ENCODE measurements at regions not wholly inside any gene's neighbourhood (a gene's known extent, or its start where the extent isn't known, plus 50 kb on each side); places are given as distances from the start of the nearest gene placed in this dataset.
"Not testable (repeated sequence)": the region's sequence is repeated elsewhere in the genome, so short reads cannot be mapped to it uniquely, and the experiment has no call there.

DNA sequence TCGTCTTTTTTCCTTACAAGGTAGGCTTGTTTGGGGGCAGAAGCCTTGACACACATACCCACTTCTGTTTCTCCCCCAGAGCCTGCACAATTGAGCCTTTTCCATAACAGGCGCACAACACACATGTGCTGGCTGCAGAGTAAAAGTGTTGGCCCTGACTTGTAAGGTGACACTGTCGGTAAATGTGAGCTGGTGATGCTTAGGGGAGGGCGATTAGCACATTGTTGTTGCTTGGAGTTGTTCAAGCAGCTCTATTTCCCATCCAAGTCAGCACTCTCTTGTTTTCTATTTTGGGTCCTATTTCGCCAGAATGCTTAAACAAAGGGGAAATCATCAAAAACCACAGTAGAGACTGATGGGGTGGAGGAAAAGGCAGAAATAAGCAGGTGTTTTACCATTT, 51.9 kb upstream of the PTPRJ start:
- DNase-seq, result no peak

DNA sequence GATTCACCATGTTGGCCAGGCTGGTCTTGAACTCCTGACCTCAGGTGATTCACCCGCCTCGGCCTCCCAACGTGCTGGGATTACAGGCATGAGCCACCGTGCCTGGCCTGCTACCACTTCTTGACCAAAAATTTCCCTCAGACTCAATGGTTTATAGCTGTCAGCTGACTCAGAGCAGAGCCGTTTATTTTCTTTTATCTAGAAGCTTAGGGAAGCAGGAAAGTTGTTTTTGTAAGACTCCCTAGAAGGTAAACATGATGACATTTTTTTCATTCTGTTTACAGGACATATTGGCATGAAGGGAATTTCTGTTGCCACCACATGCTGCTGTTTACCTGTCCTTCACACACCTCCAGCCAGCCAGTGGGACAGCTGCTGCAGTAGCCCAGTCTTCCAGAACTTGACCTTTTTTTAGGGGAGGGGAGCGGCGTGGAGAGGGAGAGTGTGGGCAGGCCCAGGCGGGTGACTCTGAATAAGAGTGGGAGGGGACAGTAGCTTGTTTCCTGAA, 56.1 kb upstream of the PTPRJ start:
- no peak for DNase-seq

DNA sequence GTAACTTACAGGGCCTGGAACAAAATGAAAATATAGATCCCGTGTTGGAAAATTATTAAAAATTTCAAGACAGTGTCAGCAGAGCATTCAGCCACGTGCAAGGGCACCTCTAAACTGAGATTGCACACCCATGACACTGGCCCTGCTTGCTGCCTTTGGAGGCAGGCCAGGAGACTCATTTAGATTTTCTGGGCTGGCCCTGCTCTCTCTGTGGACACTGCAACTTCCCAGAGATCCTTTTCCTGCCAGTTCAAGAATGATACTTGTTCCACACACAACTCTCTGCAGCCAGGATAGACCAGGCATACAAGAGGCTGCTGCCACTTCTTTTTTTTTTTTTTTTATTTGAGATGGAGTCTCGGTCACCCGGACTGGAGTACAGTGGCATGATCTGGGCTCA, 56.7 kb upstream of the PTPRJ start:
- DNase-seq, result no peak

DNA sequence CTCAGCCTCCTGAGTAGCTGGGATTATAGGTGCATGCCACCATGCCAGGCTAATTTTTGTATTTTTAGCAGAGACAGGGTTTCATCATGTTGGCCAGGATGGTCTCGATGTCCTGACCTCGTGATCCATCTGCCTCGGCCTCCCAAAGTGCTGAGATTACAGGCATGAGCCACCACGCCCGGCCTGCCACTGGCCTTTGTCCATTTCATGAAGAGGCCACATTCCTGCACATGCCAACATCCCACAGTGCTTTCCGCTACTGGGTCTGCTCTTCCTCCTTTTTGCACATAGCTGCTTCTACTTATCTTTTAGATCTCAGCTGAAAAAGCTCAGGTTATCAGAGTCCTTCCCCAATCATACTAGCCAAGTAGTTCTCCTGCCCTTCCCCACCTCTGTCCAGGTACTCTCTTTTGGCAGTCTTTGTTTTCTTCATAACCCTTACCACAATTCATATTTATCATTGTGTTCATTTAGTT, 59.2 kb upstream of the PTPRJ start:
- not testable (repeated sequence) for DNase-seq

DNA sequence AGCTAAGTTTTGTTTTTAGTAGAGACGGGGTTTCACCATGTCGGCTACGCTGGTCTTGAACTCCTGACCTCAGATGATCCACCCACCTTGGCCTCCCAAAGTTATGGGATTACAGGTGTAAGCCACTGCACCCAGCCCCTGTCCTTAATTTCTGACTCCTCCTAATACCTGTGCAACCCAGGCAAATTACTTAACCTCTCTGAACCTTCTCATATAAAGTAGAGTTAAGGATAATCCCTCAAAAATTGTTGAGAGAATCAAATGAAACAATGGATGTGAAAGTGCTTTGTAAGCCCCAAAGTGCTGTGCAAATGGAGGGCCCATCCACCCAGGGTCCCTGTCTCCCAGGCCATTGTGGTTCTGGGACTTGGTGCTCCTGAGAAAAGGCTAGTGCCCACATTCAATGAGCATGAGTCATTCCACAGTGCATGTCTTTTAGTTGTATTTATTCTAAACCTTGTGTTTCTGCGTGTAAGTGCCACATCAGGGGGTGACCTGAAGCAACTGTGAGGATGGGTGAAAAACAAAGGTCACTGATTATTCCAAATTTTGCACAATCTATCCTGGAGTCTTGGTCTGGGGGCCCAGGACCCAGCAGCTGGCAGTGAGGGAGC, 61.4 kb upstream of the PTPRJ start:
- no peak for DNase-seq

DNA sequence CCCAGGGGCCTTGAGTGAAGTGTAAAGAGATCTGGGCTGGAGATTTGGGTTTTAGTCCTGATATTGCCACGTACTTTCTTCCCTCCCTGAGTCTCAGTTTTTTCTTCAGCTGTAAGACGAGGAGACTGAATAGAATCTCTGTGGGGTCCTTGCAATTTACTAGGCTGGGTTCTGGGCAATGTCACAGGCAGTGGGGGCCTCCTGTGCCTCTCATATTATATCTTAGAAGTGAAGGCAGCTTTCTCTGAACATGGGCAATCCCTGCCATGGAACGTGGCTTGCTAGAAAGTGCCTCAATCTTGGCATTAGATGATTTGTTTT, 62.0 kb upstream of the PTPRJ start:
- DNase-seq, result no peak

DNA sequence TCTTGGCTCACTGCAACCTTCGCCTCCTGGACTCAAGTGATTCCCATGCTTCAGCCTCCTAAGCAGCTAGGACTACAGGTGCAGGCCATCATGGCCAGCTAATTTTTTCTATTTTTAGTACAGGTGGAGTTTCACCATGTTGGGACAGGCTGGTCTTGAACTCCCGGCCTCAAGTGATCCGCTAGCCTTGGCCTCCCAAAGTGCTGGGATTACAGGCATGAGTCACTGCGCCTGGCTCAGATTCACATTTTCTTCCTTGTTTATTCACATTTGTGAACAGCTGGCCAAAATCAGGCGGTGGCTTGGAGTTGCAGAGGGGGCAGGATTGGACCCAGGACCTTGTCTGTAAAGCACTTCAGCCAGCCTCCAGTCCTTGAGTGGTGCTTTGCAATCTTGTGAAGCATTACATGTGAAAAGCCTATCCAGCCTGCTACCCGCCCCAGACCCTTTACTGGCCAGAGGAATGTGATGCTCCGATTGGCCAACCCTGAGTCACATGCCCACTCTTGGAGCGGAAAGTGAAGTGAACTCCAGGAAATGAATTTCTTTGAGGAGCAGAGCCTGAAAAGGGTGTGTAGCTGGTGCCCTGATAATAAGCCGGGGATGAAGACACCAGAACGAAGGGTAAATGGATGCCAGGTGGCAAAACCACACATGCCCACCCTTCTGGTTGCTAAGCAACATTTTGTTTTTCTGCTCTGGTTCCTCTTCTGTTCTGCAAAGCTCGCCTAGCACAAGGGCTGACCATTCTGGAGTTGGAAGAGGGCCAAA, 62.6 kb upstream of the PTPRJ start:
- peak; percentile 95 for DNase-seq

DNA sequence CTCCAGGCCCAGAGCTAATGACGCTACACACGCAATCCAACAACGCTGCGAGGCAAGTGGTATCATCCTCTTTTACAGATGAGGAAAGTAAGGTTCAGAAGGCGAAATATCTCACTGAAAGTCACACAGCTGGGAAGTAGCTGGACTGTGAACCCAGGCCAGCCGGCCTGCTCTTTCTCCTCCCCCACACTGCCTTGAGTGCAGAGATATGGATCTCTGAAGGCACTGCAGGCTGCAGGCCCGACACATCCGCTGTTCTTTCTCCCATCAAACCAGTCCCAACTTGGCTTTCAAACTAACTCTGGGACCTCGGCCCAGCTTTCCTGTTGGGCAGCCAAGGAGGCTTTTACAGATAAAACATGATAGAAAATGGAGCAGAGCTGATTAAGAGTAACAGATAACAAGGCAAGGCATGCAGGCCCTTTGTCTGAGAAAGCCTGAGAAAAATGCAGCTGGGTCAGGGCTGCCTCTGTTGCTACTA, 64.0 kb upstream of the PTPRJ start:
- DNase-seq, result no peak

DNA sequence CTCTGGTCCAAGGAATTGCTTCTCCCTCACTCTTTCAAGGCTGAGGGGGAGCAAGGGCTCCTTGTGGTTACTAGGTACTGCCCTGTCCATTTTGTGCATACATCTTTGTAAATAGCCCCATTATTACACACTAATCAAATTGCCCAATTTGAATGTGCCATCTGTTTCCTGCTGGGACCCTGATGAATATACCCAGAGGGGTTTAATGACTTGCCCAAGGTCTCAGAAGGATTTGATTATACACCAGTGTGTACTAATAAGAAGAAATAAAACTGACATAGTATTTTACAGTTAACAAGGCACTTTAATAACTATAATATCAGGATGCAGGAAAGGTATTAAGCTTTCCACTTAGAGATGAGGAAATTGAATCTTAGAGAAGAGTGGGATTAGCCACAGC, 64.6 kb upstream of the PTPRJ start:
- no peak for DNase-seq

DNA sequence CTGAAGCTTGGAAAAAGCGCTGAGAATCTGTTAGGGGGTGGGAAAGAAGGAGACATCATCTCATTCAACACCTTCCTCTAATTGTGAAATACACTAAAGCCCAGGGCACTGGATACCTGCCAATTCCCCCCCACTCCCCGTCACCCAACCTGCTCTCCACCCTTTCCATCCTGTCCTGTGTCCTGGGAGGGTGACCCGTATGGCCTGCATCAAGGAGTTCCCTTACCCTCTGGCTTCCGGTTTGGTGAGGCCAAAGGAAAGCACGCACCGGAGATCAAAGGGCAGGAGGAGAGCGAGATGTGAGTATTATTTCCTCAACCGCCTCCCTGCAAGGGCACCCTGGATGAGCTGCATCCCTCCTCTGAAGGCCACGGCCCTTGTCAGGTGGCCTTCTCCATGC, 65.0 kb upstream of the PTPRJ start:
- DNase-seq, result no peak

DNA sequence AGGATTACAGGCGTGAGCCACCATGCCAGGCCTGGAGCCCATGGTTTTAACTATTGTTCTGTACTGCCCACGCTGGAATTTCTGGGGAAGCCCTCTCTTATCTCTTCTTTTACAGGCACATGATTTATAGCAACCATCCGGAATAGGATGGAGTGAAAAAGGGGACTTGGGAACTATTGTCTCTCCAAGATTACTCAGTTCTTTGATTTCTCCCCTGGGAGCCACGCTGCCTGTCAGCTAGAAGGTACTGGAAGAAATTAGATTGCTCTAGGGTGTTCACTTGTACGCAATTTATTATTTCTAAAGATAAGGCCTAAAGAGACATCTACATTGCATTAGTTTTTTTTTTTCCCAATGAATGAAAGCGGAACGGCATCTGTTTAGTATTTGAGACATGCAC, 65.6 kb upstream of the PTPRJ start:
- no peak for DNase-seq

DNA sequence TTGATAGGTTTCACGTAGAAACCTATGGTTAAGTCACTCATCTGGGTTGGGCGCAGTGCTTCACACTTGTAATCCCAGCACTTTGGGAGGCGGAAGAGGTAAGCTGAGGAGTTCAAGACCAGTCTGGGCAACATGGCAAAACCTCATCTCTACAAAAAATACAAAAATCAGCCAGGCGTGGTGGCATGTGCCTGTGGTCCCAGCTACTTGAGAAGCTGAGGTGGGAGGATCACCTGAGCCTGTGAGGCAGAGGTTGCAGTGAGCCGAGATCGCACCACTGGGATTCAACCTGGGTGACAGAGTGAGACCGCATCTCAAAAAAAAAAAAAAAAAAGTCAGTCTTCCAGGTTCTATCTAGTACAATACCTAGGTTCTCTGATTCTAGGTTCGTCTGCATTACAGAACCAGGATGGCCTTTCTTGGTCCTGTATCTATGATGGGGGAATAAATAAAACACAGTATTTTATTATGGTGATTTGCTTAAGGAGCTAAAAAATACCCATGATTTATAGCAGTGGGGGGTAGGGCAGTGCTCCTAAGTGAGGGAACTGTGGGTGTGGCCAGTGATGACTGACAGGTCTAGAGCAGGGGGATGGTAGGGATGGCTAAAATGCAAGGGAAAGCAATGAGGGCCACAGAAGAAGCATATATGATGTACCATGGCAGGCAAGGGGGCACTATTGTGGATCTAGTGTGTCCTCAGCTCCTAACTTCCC, 65.5 kb upstream of the NUP160 start:
- DNase-seq, result no peak

DNA sequence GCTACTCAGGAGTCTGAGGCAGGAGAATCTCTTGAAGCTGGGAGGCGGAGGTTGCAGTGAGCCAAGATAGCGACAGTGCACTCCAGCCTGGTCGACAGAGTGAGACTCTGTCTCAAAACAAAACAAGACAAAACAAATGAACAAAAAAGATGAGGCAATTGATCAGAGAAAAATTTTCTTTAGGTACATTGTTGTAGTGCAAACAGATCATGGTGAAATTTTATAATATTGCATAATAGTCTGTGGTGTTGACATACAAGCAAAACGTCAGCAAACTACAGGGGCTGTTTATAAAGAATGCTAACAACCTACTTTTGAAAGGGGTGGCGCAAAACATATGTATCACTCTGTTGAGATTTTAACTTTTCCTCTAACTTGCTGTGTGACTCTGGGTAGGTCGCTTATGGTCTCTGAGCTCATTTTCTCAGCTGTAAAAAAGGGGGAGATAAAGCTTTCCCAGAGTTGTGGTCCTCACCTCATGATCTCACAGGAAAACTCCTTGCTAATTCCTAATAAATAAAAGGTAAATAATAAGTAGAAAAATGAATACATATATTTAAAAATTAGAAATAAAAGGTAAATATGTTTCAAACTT, 64.8 kb upstream of the NUP160 start:
- DNase-seq, result no peak

DNA sequence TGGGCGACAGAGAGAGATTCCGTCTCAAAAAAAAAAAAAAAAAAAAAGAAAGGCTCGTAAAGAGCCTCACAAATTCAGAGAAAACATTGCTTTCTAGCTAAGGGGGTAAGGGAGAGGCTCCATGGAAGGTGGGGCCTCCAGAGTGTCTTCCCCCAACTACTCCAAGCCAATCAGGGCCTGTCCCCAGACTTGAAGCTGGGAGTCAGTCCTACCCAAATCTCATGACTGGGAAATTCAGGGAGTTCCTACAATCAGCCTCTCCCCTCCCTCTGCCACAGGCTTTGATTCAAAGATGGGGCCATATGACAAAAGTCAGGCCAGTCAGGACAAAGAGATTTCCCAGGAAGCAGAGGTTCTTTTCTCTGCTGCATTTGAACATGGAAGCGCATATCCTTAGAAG, 63.0 kb upstream of the NUP160 start:
- DNase-seq, result no peak

DNA sequence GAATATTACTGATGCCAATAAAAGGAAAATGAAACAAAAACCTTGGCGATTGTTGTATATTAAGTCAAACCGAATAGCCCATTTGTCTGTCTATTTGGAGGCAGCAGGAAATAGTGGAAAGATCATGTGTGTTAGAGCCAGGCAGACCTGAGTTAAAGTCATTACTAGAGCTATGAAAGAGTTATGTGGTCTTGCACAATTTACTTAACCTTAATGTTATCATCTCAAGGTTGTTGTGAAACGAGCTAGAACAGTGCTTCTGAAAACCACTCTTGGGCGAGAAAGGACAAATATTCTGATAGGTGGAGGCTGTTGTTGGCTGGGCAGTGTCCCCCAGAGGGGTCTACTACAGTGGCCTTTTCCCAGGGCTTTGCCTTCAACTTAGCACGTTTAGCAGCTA, 60.0 kb upstream of the NUP160 start:
- no peak for DNase-seq

DNA sequence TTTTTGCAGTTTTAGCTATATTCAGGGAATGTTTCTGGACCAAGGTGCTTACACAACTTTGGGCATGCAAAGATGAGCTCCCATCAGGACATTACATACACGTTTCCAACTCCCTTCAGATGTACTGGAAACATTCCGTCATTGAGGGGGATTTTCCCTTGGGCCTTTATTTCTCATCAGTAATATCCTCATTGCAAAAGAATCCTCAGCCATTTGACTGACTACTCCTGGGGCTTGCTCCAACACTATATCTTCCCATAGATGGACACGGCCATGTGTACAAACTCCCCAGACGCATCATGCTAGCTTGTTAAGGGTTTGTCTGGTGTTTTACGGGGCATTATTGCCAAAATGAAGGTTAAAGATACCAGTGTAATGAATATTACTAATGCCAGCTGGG, 59.3 kb upstream of the NUP160 start:
- DNase-seq, result no peak

DNA sequence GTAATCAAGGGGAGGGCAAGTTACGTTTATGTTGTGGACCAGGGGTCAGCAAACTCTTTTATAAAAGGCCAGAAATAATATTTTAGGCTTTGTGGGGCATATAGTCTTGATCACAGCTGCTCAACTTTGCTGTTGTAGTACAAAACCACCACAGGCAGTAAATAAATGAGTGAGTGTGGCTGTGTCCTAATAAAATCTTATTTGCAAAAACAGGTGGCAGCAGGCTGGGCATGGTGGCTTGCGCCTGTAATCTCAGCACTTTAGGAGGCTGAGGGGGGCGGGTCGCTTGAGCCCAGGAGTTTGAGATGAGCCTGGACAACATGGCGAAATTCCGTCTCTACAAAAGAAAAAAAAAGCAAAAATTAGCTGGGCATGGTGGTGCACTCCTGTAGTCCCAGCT, 57.9 kb upstream of the NUP160 start:
- DNase-seq, result no peak

DNA sequence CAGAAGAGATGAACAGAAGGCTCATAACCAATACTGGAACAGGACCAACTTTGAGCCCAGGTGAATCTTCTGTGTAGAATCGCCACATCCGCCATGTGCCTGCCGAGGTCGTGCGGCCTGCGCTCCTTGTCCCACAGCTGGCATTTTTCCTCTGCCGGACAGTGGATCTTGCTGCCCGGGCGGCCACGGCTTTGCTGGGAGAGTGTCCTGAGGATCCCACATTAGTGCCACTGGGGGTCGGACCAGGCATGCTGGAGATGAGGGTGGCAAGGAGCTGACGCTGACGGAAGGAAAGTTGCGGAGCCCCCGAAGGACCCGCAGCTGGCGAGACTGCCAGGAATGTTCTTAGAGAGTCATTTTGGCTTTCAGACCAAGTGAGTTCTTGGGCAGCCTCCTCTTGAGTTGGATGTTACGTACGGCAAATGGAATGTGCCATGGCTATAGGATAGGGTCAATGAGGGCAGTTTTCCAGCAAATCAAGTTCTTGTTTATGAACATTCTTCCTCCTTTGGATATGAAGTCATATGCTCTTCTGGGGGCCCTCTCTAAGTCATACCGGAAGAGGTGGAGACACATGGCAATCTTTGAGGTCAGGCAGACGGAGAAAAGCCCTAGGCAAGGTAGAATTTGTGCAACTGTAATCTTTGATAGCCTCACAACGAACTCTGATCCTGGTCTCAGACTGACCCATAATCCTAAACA, 57.4 kb upstream of the NUP160 start:
- DNase-seq, result no peak

DNA sequence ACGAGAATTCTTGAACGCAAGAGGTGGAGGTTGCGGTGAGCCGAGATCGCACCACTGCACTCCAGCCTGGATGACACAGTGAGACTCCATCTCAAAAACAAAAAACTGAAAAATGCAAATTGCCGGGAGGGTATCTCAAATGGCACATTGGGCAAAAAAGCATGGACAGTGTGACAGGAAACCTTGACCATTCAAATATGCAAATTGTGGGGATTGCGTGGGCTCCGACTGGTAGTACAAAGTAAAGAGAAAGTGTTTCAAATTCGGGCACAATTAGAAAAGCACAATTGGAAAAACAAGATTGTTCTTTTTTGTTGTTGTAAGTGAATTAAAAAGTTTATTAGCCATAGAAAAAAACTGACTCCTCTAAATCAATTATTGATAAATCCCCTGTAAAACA, 56.7 kb upstream of the NUP160 start:
- DNase-seq, result no peak

DNA sequence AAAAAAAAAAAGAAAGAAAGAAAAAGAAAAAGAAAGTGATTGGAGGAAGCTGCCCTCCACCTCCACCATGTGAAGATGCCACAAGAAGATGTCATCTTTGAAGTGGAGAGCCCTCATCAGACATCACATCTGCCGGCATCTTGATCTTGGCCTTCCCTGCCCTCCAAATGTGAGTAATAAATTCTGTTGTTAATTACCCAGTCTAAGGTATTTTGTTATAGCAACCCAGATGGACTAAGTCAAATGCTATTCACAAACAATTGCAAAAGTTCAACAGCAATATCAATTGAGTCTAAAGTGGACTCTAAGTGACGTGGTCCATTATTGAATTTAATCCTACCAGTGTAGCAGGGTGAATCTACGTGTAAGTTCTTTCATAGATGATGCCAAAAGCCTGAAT, 55.9 kb upstream of the NUP160 start:
- DNase-seq, result no peak

DNA sequence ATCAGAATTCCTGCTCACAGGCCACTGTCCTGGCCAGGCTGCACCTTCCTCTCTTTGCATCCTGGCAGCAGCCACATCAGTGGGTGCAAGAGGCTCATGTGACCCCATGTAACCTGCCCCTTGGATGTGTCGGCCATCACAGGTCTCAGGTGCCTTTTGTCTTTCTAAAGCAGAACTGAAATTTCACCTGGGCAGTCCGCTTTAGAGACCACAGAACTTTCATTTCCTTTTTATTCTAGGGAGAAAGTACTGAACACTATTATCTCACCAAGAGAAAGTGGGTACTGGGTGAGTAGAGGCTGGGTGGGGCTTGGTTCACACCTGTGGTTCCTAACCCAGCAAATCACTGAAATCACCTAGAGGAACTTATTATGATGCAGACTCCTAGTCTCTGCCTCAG, 51.7 kb upstream of the NUP160 start:
- no peak for DNase-seq

Data from NCI-H510A (cell line).